HG03175 (cell line): ENCODE measurements at regions not wholly inside any gene's neighbourhood (a gene's known extent, or its start where the extent isn't known, plus 50 kb on each side); places are given as distances from the start of the nearest gene placed in this dataset.

Experiments used
- ATAC-seq: cut with Tn5 transposase; IDR thresholded peaks from one replicate; pipeline ENCODE4 v1.9.1; 2021; ENCODE audit warnings: mild to moderate bottlenecking, moderate library complexity; ENCODE audit not compliant: unreplicated experiment

- ATAC-seq = no peak
Measured at GRCh38 chr4:12724510-12724909, 759.6 kb downstream of the RAB28 start.

GRCh38 chr4:12723849-12724447, 760.2 kb downstream of the RAB28 start:
- no peak for ATAC-seq

- no peak for ATAC-seq
Measured at GRCh38 chr4:12716896-12717295, 767.2 kb downstream of the RAB28 start.

GRCh38 chr4:12712648-12713339, 771.3 kb downstream of the RAB28 start:
- no peak for ATAC-seq

- ATAC-seq = no peak
Measured at GRCh38 chr4:12707381-12708175, 776.6 kb downstream of the RAB28 start.

- no peak for ATAC-seq
Measured at GRCh38 chr4:12703036-12703435, 781.1 kb downstream of the RAB28 start.

GRCh38 chr4:12701384-12701783, 782.8 kb downstream of the RAB28 start:
- no peak for ATAC-seq

GRCh38 chr4:12697970-12698369, 786.2 kb downstream of the RAB28 start:
- no peak for ATAC-seq

GRCh38 chr4:12692815-12693214, 791.3 kb downstream of the RAB28 start:
- no peak for ATAC-seq

- no peak for ATAC-seq
Measured at GRCh38 chr4:12691168-12691567, 793.0 kb downstream of the RAB28 start.

GRCh38 chr4:12689457-12689856, 794.7 kb downstream of the RAB28 start:
- no peak for ATAC-seq

- no peak for ATAC-seq
Measured at GRCh38 chr4:12679217-12679616, 804.9 kb downstream of the RAB28 start.

GRCh38 chr4:12674184-12674583, 810.0 kb downstream of the RAB28 start:
- no peak for ATAC-seq

GRCh38 chr4:12672303-12672702, 811.8 kb downstream of the RAB28 start:
- no peak for ATAC-seq

GRCh38 chr4:12658146-12658545, 826.0 kb downstream of the RAB28 start:
- ATAC-seq = no peak

GRCh38 chr4:12651876-12652275, 832.3 kb downstream of the RAB28 start:
- no peak for ATAC-seq

- ATAC-seq = no peak
Measured at GRCh38 chr4:12645732-12646131, 838.4 kb downstream of the RAB28 start.

GRCh38 chr4:12644261-12644660, 839.9 kb downstream of the RAB28 start:
- no peak for ATAC-seq

- ATAC-seq = no peak
Measured at GRCh38 chr4:12636191-12636590, 847.9 kb downstream of the RAB28 start.

- no peak for ATAC-seq
Measured at GRCh38 chr4:12635629-12636028, 848.5 kb downstream of the RAB28 start.

- ATAC-seq = peak; percentile 99
Measured at GRCh38 chr4:12633053-12633651, 851.0 kb downstream of the RAB28 start.

GRCh38 chr4:12615822-12616221, 868.3 kb downstream of the RAB28 start:
- no peak for ATAC-seq
